ENCODE measurements at regions not wholly inside any gene's neighbourhood (a gene's known extent, or its start where the extent isn't known, plus 50 kb on each side); places are given as distances from the start of the nearest gene placed in this dataset.

- TF ChIP-seq, protein P1, sequence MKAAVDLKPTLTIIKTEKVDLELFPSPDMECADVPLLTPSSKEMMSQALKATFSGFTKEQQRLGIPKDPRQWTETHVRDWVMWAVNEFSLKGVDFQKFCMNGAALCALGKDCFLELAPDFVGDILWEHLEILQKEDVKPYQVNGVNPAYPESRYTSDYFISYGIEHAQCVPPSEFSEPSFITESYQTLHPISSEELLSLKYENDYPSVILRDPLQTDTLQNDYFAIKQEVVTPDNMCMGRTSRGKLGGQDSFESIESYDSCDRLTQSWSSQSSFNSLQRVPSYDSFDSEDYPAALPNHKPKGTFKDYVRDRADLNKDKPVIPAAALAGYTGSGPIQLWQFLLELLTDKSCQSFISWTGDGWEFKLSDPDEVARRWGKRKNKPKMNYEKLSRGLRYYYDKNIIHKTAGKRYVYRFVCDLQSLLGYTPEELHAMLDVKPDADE (IDR thresholded peaks at IDR 0.05): no peak
- TF ChIP-seq ZNF114 (CRISPR knock-in tag; IDR thresholded peaks at IDR 0.05) (no peak), EZH2phosphoT487 (IDR thresholded peaks at IDR 0.05; ENCODE audit: unreplicated experiment) (no peak), CREB1 (CRISPR knock-in tag; IDR thresholded peaks at IDR 0.05; ENCODE audit: low read depth) (no peak)
- TF ChIP-seq, protein P2, sequence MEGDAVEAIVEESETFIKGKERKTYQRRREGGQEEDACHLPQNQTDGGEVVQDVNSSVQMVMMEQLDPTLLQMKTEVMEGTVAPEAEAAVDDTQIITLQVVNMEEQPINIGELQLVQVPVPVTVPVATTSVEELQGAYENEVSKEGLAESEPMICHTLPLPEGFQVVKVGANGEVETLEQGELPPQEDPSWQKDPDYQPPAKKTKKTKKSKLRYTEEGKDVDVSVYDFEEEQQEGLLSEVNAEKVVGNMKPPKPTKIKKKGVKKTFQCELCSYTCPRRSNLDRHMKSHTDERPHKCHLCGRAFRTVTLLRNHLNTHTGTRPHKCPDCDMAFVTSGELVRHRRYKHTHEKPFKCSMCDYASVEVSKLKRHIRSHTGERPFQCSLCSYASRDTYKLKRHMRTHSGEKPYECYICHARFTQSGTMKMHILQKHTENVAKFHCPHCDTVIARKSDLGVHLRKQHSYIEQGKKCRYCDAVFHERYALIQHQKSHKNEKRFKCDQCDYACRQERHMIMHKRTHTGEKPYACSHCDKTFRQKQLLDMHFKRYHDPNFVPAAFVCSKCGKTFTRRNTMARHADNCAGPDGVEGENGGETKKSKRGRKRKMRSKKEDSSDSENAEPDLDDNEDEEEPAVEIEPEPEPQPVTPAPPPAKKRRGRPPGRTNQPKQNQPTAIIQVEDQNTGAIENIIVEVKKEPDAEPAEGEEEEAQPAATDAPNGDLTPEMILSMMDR (conservative IDR thresholded peaks at IDR 0.05; ENCODE audit: low read depth in 2 of 2): no peak
Measured at GRCh38 chr4:12411072-12411471, 982.4 kb upstream of the HS3ST1 start (continued).

- H3K27me3 ChIP-seq (ENCODE audit: insufficient read depth): no peaks in the 10 kb centered on the region
- Mint-ChIP-seq H3K4me3 (no peak overlapping the region), H3K36me3 (ENCODE audit: low read depth) (no peaks in the 10 kb centered on the region), H3K27ac (no peak overlapping the region), H3K9me3 (no peaks in the 10 kb centered on the region; the same call in 2 of the 3 replicates), H3K27me3 (ENCODE audit: insufficient read depth, low read depth, poor library complexity) (peaks cover 3% of the 10 kb centered on the region), H3K4me1 (no peaks in the 10 kb centered on the region)
- no peaks in the 10 kb centered on the region for H4K20me1 ChIP-seq (replicated peaks; ENCODE audit: insufficient read depth)
- H3F3A ChIP-seq (replicated peaks; ENCODE audit: low read depth): no peaks in the 10 kb centered on the region
- no peak overlapping the region for H3K4me3 ChIP-seq
- H3K4me2 ChIP-seq: no peak overlapping the region
- H3K27ac ChIP-seq (ENCODE audit: low read depth): no peak overlapping the region
- no peaks in the 10 kb centered on the region for H3K4me1 ChIP-seq (ENCODE audit: insufficient read depth)
- no peak for ATAC-seq
- no peak for DNase-seq (ENCODE audit: low spot score)
- H3K36me3 ChIP-seq (ENCODE audit: insufficient read depth): no peaks in the 10 kb centered on the region
- H3K79me2 ChIP-seq (replicated peaks; ENCODE audit: insufficient read depth): no peaks in the 10 kb centered on the region
- 0 out of 2 replicates have a peak, but pooled peaks cover 5% of the 10 kb centered on the region for H3K9me2 ChIP-seq (ENCODE audit: insufficient read depth)
- no peak overlapping the region for H2AFZ ChIP-seq
- TF ChIP-seq ZNF114 (CRISPR knock-in tag; IDR thresholded peaks at IDR 0.05) (no peak), ZNF331 (CRISPR knock-in tag; IDR thresholded peaks at IDR 0.05; ENCODE audit: low read depth) (no peak), EZH2phosphoT487 (IDR thresholded peaks at IDR 0.05; ENCODE audit: unreplicated experiment) (no peak), JUNB (IDR thresholded peaks at IDR 0.05; ENCODE audit: unreplicated experiment) (no peak), REST (IDR thresholded peaks at IDR 0.05; ENCODE audit: unreplicated experiment) (no peak), POLR2AphosphoS5 (IDR thresholded peaks at IDR 0.05; ENCODE audit: low read depth) (no peak), EZH2 (IDR thresholded peaks at IDR 0.05; ENCODE audit: low read depth, unreplicated experiment) (no peak), CREB1 (CRISPR knock-in tag; IDR thresholded peaks at IDR 0.05; ENCODE audit: low read depth) (no peak), NANOG (IDR thresholded peaks at IDR 0.05; ENCODE audit: borderline replicate concordance) (no peak), STAT1 (IDR thresholded peaks at IDR 0.05; ENCODE audit: unreplicated experiment) (no peak)
- TF ChIP-seq, protein P2 (conservative IDR thresholded peaks at IDR 0.05; ENCODE audit: low read depth in 2 of 2): no peak; a peak in 2 of 4 replicates
- TF ChIP-seq, protein P1 (IDR thresholded peaks at IDR 0.05): no peak
Measured at GRCh38 chr4:12409507-12410190, 981.0 kb upstream of the HS3ST1 start.
